GM12878 (cell line): ENCODE measurements at regions not wholly inside any gene's neighbourhood (a gene's known extent, or its start where the extent isn't known, plus 50 kb on each side); places are given as distances from the start of the nearest gene placed in this dataset.

Experiments
- ATAC-seq: fragments of 200-7000 bp; cut with Tn5 transposase; 3 replicates; pipeline ENCODE4 v1.9.1; 2020; ENCODE audit warnings: mild to moderate bottlenecking, moderate library complexity
- BruUV-seq: library from RNA; stranded (reverse); fragments of 400-500 nt; replicated peaks from 2 replicates; lab custom pipeline; 2021; lab: Mats Ljungman, UMichigan
- CTCF ChIA-PET: fragments of 300-600 bp; sonication (Branson Sonifier 250); formaldehyde crosslinking; extraction: SDS; loops from one replicate; lab custom pipeline; 2021; ENCODE audit warnings: inconsistent platforms; lab: Yijun Ruan, JAX
- POLR2A ChIA-PET: fragments of 350-600 bp; formaldehyde crosslinking; extraction: SDS; loops from one replicate; lab custom pipeline; 2021; ENCODE audit warnings: inconsistent platforms; lab: Charles Lee
- RAD21 ChIA-PET: fragments of 300-600 bp; sonication (Branson Sonifier 250); formaldehyde crosslinking; loops from one replicate; lab custom pipeline; 2023; ENCODE audit warnings: antibody characterized with exemption; ENCODE audit not compliant: unreplicated experiment; lab: Charles Lee
- SMC1A ChIA-PET: fragments of 300-600 bp; sonication (Branson Sonifier 250); formaldehyde crosslinking; loops from one replicate; lab custom pipeline; 2023; ENCODE audit not compliant: unreplicated experiment, uncharacterized antibody; lab: Charles Lee
- DNase-seq: peaks from one replicate; pipeline ENCODE4 v3.0.0-alpha.2; 2011; ENCODE audit warnings: low read depth, low spot score
- FAIRE-seq: peaks from 3 replicates; lab custom pipeline; 2011; peaks lifted over from hg19 to GRCh38; lab: Jason Lieb, UNC
- H2AFZ ChIP-seq: 2 replicates; pipeline ENCODE4 v1.6.0; 2011; ENCODE audit warnings: low read depth, low read length, control low read depth; ENCODE audit not compliant: control insufficient read depth
- H3K27ac ChIP-seq: 2 replicates; pipeline ENCODE4 v1.5.1; 2011; ENCODE audit warnings: control low read depth; ENCODE audit not compliant: control insufficient read depth, insufficient read depth
- H3K27me3 ChIP-seq, 2 experiments: replicated peaks in 1 of 2; 2 replicates each; pipeline versions ENCODE4 v1.6.0 to v1.6.1; 2011; ENCODE audit warnings: low read length in 1 of 2; ENCODE audit not compliant: control insufficient read depth in 2 of 2, insufficient read depth in 2 of 2
- H3K36me3 ChIP-seq, 2 experiments: 2 replicates each; pipeline ENCODE4 v1.5.1; 2011; ENCODE audit warnings: low read length in 1 of 2; ENCODE audit not compliant: control insufficient read depth in 2 of 2, insufficient read depth in 2 of 2
- H3K4me1 ChIP-seq: 2 replicates; pipeline ENCODE4 v1.6.1; 2011; ENCODE audit warnings: mild to moderate bottlenecking, low read length, moderate library complexity, mixed read lengths; ENCODE audit not compliant: control insufficient read depth, insufficient read depth
- H3K4me2 ChIP-seq: 2 replicates; pipeline ENCODE4 v1.6.0; 2011; ENCODE audit warnings: control low read depth; ENCODE audit not compliant: control insufficient read depth, insufficient read depth
- H3K4me3 ChIP-seq: fragments of 200-600 bp; sonication (generic); 2 replicates; pipeline ENCODE4 v1.5.1; 2016
- H3K79me2 ChIP-seq: 2 replicates; pipeline ENCODE4 v1.6.0; 2011; ENCODE audit warnings: low read length; ENCODE audit not compliant: control insufficient read depth, insufficient read depth
- H3K9ac ChIP-seq: 2 replicates; pipeline ENCODE4 v1.8.0; 2011; ENCODE audit warnings: low read length, control low read depth, mixed read lengths; ENCODE audit not compliant: control insufficient read depth, insufficient read depth
- H3K9me3 ChIP-seq: replicated peaks from 3 replicates; pipeline ENCODE4 v1.5.1; 2011; ENCODE audit warnings: mild to moderate bottlenecking, low read length; ENCODE audit not compliant: control insufficient read depth, insufficient read depth
- H4K20me1 ChIP-seq: 2 replicates; pipeline ENCODE4 v1.6.0; 2011; ENCODE audit not compliant: control insufficient read depth, insufficient read depth
- ASH2L ChIP-seq: fragments of 300-600, 200-600 bp; sonication (generic); IDR thresholded peaks from 2 replicates; pipeline ENCODE4 v1.6.1; 2017; ENCODE audit warnings: low read depth, mild to moderate bottlenecking, borderline replicate concordance
- BCL11A ChIP-seq: IDR thresholded peaks from 2 replicates; pipeline ENCODE4 v1.6.1; 2011; ENCODE audit warnings: low read depth, low read length
- FOS ChIP-seq: IDR thresholded peaks from 3 replicates; pipeline ENCODE4 v1.6.1; 2011; ENCODE audit warnings: borderline replicate concordance; ENCODE audit not compliant: insufficient read length; ENCODE audit errors: extremely low read depth
- HDAC6 ChIP-seq: fragments of 200-600 bp; sonication (generic); IDR thresholded peaks from one replicate; pipeline ENCODE4 v1.8.0; 2017; ENCODE audit warnings: antibody characterized with exemption; ENCODE audit not compliant: unreplicated experiment
- NRF1 ChIP-seq: conservative IDR thresholded peaks from 2 replicates; pipeline ENCODE4 v1.6.1; 2011; ENCODE audit warnings: mild to moderate bottlenecking, low read depth, low read length, improper control_type of control experiment
- RBBP5 ChIP-seq: fragments of 200-600 bp; sonication (generic); conservative IDR thresholded peaks from 2 replicates; pipeline ENCODE4 v1.6.1; 2016
- RFX5 ChIP-seq: IDR thresholded peaks from 2 replicates; pipeline ENCODE4 v1.6.1; 2011; ENCODE audit warnings: low read depth, low read length, improper control_type of control experiment
- SRF ChIP-seq, 2 experiments: IDR thresholded peaks; 2 replicates each; pipeline ENCODE4 v1.6.1; 2011; ENCODE audit warnings: low read depth in 2 of 2, low read length in 2 of 2, mild to moderate bottlenecking in 1 of 2, moderate library complexity in 1 of 2
- ZBTB4 ChIP-seq: fragments of 450-650 bp; formaldehyde crosslinking; IDR thresholded peaks from 2 replicates; pipeline ENCODE4 v1.4.0; 2022; ENCODE audit warnings: mild to moderate bottlenecking, moderate library complexity
- ZNF622 ChIP-seq: fragments of 450-650 bp; IDR thresholded peaks from 2 replicates; pipeline ENCODE4 v1.6.1; 2017; ENCODE audit warnings: mild to moderate bottlenecking, inconsistent platforms
- WGBS: methylation state at CpG from one replicate; pipeline ENCODE4 v1.1.6; 2016; ENCODE audit warnings: low lambda C conversion rate; ENCODE audit not compliant: insufficient replicate concordance, insufficient coverage; ENCODE audit errors: missing lambda C conversion rate; 5-methylcytosine and 5-hydroxymethylcytosine counted together
- in situ Hi-C: fragments of 300-500 bp; cut with MboI; formaldehyde crosslinking; loops from 9 replicates; pipeline ENCODE4 v1.14.3; 2018; ENCODE audit warnings: mixed read lengths
- intact Hi-C: fragments of 100-400 bp; cut with micrococcal nuclease; formaldehyde crosslinking; loops from one replicate; pipeline ENCODE4 v1.14.2; 2022; ENCODE audit not compliant: unreplicated experiment

- ChIA-PET POLR2A (no interaction called here), CTCF (interaction anchor here (1.3 to 1.6 kb wide), 2 partner anchors 17 to 19 kb away, joined by 4 to 8 read pairs; no protein-coding TSS in a partner anchor), RAD21 (no interaction called here), SMC1A (interaction anchor here (1.1 kb wide), 1 partner anchor 17 kb away, joined by 4 read pairs; no protein-coding TSS in a partner anchor)
- ATAC-seq (no peak), DNase-seq (no peak), FAIRE-seq (no peak)
- Histone ChIP-seq H3K27me3 (no peaks in the 10 kb centered on the region), H3K9me3 (no peaks in the 10 kb centered on the region; the same call in 2 of the 3 replicates), H3K9ac (no peak overlapping the region), H3K79me2 (no peaks in the 10 kb centered on the region), H3K4me3 (no peak overlapping the region), H3K27ac (no peak overlapping the region), H3K36me3 (no peaks in the 10 kb centered on the region; a peak in 1 of 4 replicates), H4K20me1 (no peaks in the 10 kb centered on the region), H3K4me1 (no peaks in the 10 kb centered on the region; the same call in 1 of the 2 replicates), H2AFZ (no peak overlapping the region), H3K4me2 (no peak overlapping the region)
- TF ChIP-seq ZNF622 = no peak
- TF ChIP-seq FOS = no peak
- no peak for TF ChIP-seq NRF1
- no peak for TF ChIP-seq ASH2L
- no peak for TF ChIP-seq HDAC6
- no peak for TF ChIP-seq RFX5
- no peak for TF ChIP-seq BCL11A
- no peak for TF ChIP-seq ZBTB4 (CRISPR knock-in tag)
- TF ChIP-seq SRF (IDR thresholded peaks at IDR 0.05; ENCODE audit: low read depth in 2 of 2, low read length in 2 of 2) = no peak
- TF ChIP-seq RBBP5 = no peak
- no TSS peak for BruUV-seq
- in situ Hi-C loops = no loop called here
- intact Hi-C loops = no loop called here
- 80% methylated on average over 3 of the region's 3 CpGs for whole genome bisulfite sequencing
These were observed 78.7 kb downstream of the SLC25A47 start for GRCh38 chr14:100401792-100402191.
